Skeletal muscle satellite cell (primary cell): ENCODE measurements at regions not wholly inside any gene's neighbourhood (a gene's known extent, or its start where the extent isn't known, plus 50 kb on each side); places are given as distances from the start of the nearest gene placed in this dataset.

Experiments
- H3K27me3 ChIP-seq: 2 replicates; pipeline ENCODE4 v1.7.0; 2013; ENCODE audit warnings: low read length; ENCODE audit not compliant: control insufficient read depth, insufficient read depth
- H3K36me3 ChIP-seq: 2 replicates; pipeline ENCODE4 v1.7.0; 2013; ENCODE audit warnings: mild to moderate bottlenecking, control low read depth, low read length; ENCODE audit not compliant: insufficient read depth
- H3K4me1 ChIP-seq: 2 replicates; pipeline ENCODE4 v1.7.0; 2013; ENCODE audit warnings: low read length; ENCODE audit not compliant: control insufficient read depth, insufficient read depth
- H3K4me2 ChIP-seq: 2 replicates; pipeline ENCODE4 v1.7.0; 2013; ENCODE audit warnings: mild to moderate bottlenecking, low read length
- H3K4me3 ChIP-seq: 2 replicates; pipeline ENCODE4 v1.7.0; 2013; ENCODE audit warnings: low read length
- H3K9ac ChIP-seq: 2 replicates; pipeline ENCODE4 v1.7.0; 2013; ENCODE audit warnings: mild to moderate bottlenecking, low read depth, low read length, moderate library complexity
- H3K9me3 ChIP-seq: replicated peaks from 2 replicates; pipeline ENCODE4 v1.7.0; 2013; ENCODE audit warnings: mild to moderate bottlenecking, control low read depth, low read length

- no peak overlapping the region for H3K4me3 ChIP-seq
- H3K4me1 ChIP-seq, result no peaks in the 10 kb centered on the region
- no peak overlapping the region for H3K9ac ChIP-seq
- no peaks in the 10 kb centered on the region for H3K9me3 ChIP-seq
- H3K27me3 ChIP-seq, result no peaks in the 10 kb centered on the region
- H3K4me2 ChIP-seq, result no peak overlapping the region
- no peaks in the 10 kb centered on the region for H3K36me3 ChIP-seq
These were observed 141.0 kb upstream of the NRSN1 start for GRCh38 chr6:23985015-23985414.

- Histone ChIP-seq H3K4me2 (no peak overlapping the region), H3K27me3 (no peaks in the 10 kb centered on the region), H3K4me3 (no peak overlapping the region), H3K9ac (no peak overlapping the region), H3K4me1 (no peaks in the 10 kb centered on the region), H3K36me3 (no peaks in the 10 kb centered on the region), H3K9me3 (no peaks in the 10 kb centered on the region)
These were observed 136.0 kb upstream of the NRSN1 start for GRCh38 chr6:23989885-23990533.

DNA sequence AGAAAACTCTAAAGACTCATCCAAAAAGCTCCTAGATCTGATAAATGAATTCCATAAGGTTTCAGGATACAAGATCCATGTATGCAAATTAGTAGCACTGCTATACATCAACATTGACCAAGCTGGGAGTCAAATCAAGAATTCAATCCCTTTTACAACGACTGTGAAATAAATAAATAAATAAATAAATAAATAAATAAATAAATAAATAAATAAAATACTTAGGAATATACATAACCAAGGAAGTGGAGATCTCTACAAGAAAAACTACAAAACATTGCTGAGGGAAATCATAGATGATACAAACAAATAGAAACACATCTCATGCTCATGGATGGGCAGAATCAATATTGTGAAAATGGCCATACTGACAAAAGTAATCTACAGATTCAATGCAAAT is 132.0 kb upstream of the NRSN1 start:
- Histone ChIP-seq H3K36me3 (no peaks in the 10 kb centered on the region), H3K4me3 (no peak overlapping the region), H3K9me3 (no peaks in the 10 kb centered on the region), H3K27me3 (no peaks in the 10 kb centered on the region), H3K4me1 (no peaks in the 10 kb centered on the region), H3K4me2 (no peak overlapping the region), H3K9ac (no peak overlapping the region)

- H3K9ac ChIP-seq, result no peak overlapping the region
- no peak overlapping the region for H3K4me2 ChIP-seq
- H3K4me3 ChIP-seq, result no peak overlapping the region
- H3K36me3 ChIP-seq, result no peaks in the 10 kb centered on the region
- H3K9me3 ChIP-seq, result peaks cover 4% of the 10 kb centered on the region
- H3K4me1 ChIP-seq, result no peaks in the 10 kb centered on the region
- H3K27me3 ChIP-seq, result no peaks in the 10 kb centered on the region
These were observed 122.0 kb upstream of the NRSN1 start for GRCh38 chr6:24004062-24004461.

- Histone ChIP-seq H3K27me3 (no peaks in the 10 kb centered on the region), H3K36me3 (no peaks in the 10 kb centered on the region), H3K4me2 (no peak overlapping the region), H3K9me3 (no peaks in the 10 kb centered on the region), H3K4me1 (no peaks in the 10 kb centered on the region), H3K4me3 (no peak overlapping the region), H3K9ac (no peak overlapping the region)
These were observed 121.4 kb upstream of the NRSN1 start for GRCh38 chr6:24004659-24005058.

GRCh38 chr6:24006254-24006653 is 119.8 kb upstream of the NRSN1 start:
- Histone ChIP-seq H3K9me3 (no peaks in the 10 kb centered on the region), H3K36me3 (no peaks in the 10 kb centered on the region), H3K4me2 (no peak overlapping the region), H3K4me1 (no peaks in the 10 kb centered on the region), H3K9ac (no peak overlapping the region), H3K27me3 (no peaks in the 10 kb centered on the region), H3K4me3 (no peak overlapping the region)

DNA sequence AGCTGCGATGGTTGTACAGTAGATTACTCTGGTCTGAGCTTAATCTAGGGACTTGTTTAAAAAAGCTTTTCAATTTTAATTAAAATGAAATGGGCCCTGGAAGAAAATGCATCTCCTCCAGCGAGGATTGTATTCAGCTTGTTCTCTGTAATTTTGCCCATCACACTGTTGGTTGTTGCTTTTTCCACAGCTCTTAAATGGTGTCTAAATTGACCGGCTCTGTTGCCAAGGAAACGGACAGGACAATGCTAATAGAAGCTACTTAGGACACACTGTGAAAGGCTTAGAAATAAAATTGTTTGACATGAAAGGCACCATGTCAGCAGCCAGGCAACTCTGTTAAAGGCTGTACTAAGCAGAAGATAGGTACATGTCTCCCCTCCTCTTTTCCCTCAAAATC is 116.7 kb upstream of the NRSN1 start:
- H3K36me3 ChIP-seq, result no peaks in the 10 kb centered on the region
- H3K4me1 ChIP-seq, result no peaks in the 10 kb centered on the region
- H3K27me3 ChIP-seq, result no peaks in the 10 kb centered on the region
- no peak overlapping the region for H3K4me2 ChIP-seq
- no peak overlapping the region for H3K4me3 ChIP-seq
- no peaks in the 10 kb centered on the region for H3K9me3 ChIP-seq
- H3K9ac ChIP-seq, result no peak overlapping the region

DNA sequence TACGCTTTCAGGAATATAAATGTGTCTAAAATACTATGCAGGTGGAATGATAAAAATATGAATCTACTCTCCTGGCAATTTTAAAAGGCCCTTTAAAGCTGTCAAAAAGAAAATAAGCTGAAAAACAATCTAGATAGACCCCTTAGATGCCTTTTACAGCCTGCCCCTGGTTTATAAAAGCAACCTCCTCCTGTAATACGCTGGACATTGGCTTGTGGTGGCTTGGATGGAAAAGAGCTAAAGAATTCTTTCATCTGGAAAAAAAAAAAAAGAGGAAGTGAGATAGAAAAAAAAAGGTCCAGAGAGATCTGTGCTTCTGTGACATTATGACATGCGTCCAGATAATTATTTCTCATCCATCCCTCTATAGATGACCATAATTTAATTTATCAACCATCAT is 115.9 kb upstream of the NRSN1 start:
- no peaks in the 10 kb centered on the region for H3K9me3 ChIP-seq
- no peak overlapping the region for H3K4me3 ChIP-seq
- no peaks in the 10 kb centered on the region for H3K27me3 ChIP-seq
- no peaks in the 10 kb centered on the region for H3K36me3 ChIP-seq
- H3K4me1 ChIP-seq, result no peaks in the 10 kb centered on the region
- no peak overlapping the region for H3K4me2 ChIP-seq
- H3K9ac ChIP-seq, result no peak overlapping the region

DNA sequence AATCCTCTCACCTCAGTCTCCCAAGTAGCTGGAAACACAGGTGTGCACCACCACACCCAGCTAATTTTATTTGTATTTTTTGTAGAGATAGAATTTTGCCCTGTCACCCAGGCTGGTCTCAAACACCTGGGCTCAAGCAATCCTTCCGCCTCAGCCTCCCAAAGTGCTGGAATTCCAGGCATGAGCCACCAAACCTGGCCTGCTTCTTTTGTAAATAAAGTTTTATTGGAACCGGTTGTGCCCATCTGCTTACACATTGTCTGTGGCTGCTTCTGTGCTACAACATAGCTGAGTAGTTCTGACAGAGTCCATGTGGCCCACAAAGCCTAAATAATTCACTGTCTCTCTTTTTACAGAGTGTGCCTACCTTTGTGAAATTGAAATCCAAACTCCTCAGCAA is 109.7 kb upstream of the NRSN1 start:
- Histone ChIP-seq H3K27me3 (no peaks in the 10 kb centered on the region), H3K4me1 (no peaks in the 10 kb centered on the region), H3K4me3 (no peak overlapping the region), H3K4me2 (no peak overlapping the region), H3K9ac (no peak overlapping the region), H3K9me3 (no peaks in the 10 kb centered on the region), H3K36me3 (no peaks in the 10 kb centered on the region)

- H3K27me3 ChIP-seq, result no peaks in the 10 kb centered on the region
- H3K4me1 ChIP-seq, result no peaks in the 10 kb centered on the region
- H3K4me3 ChIP-seq, result no peak overlapping the region
- no peaks in the 10 kb centered on the region for H3K36me3 ChIP-seq
- no peaks in the 10 kb centered on the region for H3K9me3 ChIP-seq
- no peak overlapping the region for H3K4me2 ChIP-seq
- H3K9ac ChIP-seq, result no peak overlapping the region
These were observed 109.2 kb upstream of the NRSN1 start for GRCh38 chr6:24016857-24017256.

DNA sequence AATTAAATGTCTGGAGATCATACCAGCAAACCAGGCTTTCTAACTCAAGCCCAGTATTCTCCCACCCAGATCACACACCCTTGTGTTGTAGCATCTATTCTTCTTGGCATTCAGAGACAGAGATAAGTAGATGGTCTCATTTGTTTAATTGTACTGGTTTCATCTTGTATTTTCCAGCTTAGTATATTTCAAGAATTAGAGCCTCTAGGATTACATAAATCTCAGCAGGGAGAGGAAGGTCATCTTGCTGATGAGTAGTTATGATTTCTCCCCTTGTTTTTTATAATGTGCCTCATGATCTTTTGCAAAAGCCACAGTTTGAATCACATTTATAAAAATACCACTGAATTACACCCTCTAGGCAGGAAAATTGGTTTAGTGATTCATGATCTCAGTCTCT is 106.6 kb upstream of the NRSN1 start:
- H3K9me3 ChIP-seq, result no peaks in the 10 kb centered on the region
- no peak overlapping the region for H3K4me2 ChIP-seq
- no peak overlapping the region for H3K4me3 ChIP-seq
- no peaks in the 10 kb centered on the region for H3K27me3 ChIP-seq
- H3K36me3 ChIP-seq, result no peaks in the 10 kb centered on the region
- no peak overlapping the region for H3K9ac ChIP-seq
- no peaks in the 10 kb centered on the region for H3K4me1 ChIP-seq

- H3K4me1 ChIP-seq, result no peaks in the 10 kb centered on the region
- no peaks in the 10 kb centered on the region for H3K27me3 ChIP-seq
- no peak overlapping the region for H3K4me2 ChIP-seq
- H3K9me3 ChIP-seq, result no peaks in the 10 kb centered on the region
- H3K36me3 ChIP-seq, result no peaks in the 10 kb centered on the region
- H3K9ac ChIP-seq, result no peak overlapping the region
- H3K4me3 ChIP-seq, result no peak overlapping the region
These were observed 106.2 kb upstream of the NRSN1 start for GRCh38 chr6:24019830-24020229.
